HG02981 (cell line): ENCODE measurements at regions not wholly inside any gene's neighbourhood (a gene's known extent, or its start where the extent isn't known, plus 50 kb on each side); places are given as distances from the start of the nearest gene placed in this dataset.

Experiments
- ATAC-seq: cut with Tn5 transposase; IDR thresholded peaks from one replicate; pipeline ENCODE4 v1.9.1; 2021; ENCODE audit warnings: mild to moderate bottlenecking, moderate library complexity; ENCODE audit not compliant: unreplicated experiment

DNA sequence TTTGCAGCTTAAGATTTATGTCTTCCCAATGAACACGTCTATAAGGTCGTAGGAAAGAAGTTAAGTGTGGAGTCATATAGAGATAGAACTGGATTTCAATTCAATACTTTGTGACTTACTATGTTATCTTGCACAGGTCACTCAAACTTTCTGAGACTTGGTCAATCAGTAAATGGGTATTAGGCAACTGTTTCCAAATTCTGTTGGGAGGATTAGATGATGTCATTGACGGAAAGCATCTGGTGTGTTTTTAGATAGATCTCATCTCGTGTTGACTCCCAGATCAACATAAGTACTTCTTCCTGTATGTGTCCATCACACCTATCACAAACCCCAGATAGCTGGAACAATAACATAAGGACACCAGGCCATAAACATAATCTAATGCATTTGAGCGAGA is 771.1 kb upstream of the FANCL start:
- no peak for ATAC-seq

- ATAC-seq: no peak
Observed at GRCh38 chr2:59008950-59009349, 767.8 kb upstream of the FANCL start.

DNA sequence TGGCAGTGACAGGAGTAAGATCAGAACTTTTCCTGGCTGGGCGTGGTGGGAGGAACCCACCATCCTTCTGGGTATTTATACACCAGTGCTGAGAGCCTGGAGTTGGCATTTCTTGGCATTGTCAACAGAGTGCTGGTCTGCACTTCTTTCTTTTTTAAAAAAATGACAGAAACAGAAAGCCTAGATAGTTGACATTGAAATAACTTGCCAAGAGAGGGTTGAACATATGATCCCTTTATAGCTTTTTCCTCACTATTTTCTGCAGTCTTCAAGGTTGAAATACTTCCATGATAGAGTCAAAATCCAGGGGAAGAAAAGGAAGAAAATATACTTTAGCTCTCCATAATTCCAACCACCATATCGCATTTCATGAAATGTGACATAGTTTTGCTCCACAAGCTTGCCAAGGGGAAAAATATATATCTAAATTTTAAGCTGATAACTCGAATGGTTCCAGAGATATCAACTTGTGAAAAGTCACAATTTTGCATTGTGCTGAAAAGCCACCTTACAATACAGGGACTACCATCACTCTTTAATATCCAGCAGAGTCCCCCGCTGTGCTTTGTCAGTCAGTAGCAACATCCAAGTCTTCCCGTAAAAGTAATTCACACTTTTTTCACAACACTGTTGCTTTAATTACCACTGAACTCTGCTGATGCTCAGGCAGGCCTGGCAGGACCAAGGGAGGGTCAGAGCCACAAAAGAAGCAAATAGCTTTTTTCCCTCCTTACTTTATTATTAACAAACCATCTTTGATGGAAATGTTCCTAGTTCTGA is 764.9 kb upstream of the FANCL start:
- ATAC-seq: no peak

GRCh38 chr2:59004621-59005020 is 763.5 kb upstream of the FANCL start:
- no peak for ATAC-seq

- ATAC-seq: no peak
Observed at GRCh38 chr2:59000796-59001195, 759.7 kb upstream of the FANCL start.

DNA sequence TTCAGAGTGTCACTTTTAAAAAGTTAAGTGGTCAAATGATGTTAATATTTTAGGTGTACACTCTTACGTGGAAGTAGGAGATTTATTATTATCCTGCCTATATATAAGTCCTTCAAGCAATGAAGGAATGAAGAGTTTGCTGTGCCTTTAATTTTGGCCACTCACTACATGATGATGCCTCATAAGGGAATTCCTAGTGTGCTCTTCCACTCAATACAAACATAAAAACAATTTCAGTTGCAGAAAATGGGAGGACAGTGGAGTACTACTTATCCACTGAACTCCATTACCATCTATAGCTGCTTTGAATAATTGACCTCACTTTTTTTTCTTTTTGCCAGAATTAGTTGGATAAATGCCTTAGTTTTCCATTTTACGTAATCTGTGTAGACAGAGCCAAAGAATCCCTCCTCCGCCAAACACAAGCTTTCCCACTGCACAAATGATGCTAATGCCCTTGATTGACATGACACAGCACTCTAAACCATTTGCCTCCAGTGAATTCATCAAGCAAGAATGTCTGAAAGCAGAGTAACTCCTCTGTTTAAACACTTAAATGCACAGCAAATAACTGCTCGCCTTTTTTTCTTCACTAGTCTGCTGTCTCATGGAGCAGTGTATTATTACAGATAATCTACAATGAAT is 751.1 kb upstream of the FANCL start:
- ATAC-seq: no peak

DNA sequence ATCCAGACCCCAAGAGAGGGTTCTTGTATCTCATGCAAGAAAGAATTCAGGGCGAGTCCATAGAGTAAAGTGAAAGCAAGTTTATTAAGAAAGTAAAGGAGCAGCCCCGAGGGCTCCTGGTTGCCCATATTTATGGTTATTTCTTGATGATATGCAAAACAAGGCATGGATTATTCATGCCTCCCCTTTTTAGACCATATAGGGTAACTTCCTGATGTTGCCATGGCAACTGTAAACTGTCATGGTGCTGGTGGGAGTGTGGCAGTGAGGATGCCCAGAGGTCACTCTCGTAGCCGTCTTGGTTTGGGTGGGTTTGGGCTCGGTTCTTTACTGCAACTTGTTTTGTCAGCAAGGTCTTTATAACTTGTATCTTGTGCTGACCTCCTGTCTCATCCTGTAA is 750.2 kb upstream of the FANCL start:
- no peak for ATAC-seq

- no peak for ATAC-seq
Observed at GRCh38 chr2:58985541-58985940, 744.4 kb upstream of the FANCL start.

GRCh38 chr2:58984731-58985130 is 743.6 kb upstream of the FANCL start:
- ATAC-seq: no peak

DNA sequence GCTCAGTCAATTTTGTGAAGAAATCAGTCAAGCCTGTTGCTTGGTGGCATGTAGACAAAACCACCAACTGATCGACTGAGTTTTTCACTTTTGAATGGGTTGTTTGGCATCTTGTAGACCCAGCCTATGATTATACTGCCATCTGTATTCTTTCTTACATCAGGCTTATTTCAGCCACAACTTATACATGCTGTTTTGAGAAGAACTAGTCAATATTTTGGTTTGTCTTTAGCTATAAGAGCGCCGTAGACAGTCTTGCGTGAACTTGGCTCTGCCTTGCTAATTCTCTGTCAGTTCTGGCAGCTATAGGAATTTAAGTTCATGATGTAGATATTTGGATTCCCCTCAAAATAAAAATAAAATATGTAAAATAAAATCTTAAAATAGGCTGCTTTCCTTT is 742.0 kb upstream of the FANCL start:
- ATAC-seq: no peak

DNA sequence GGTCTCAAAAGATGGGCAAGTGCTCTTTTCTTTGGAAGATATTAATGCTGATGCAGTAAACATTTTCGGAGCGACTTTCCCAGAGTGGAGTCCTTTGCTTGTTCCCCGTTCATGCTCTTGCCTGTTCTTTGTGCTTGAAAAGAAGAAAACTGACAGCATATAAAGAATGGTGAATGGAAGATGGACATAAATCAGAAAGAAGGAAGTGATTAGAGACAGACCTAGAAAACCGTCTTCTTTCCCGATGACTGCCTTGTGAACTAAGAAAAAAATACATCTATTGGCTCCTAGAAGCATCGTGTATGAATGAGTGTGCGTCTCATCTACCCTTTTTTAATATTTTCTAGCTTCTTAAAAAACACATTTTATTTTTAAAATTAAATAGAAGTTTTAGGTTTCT is 740.1 kb upstream of the FANCL start:
- ATAC-seq: no peak

GRCh38 chr2:58976375-58977071 is 735.4 kb upstream of the FANCL start:
- ATAC-seq: no peak

DNA sequence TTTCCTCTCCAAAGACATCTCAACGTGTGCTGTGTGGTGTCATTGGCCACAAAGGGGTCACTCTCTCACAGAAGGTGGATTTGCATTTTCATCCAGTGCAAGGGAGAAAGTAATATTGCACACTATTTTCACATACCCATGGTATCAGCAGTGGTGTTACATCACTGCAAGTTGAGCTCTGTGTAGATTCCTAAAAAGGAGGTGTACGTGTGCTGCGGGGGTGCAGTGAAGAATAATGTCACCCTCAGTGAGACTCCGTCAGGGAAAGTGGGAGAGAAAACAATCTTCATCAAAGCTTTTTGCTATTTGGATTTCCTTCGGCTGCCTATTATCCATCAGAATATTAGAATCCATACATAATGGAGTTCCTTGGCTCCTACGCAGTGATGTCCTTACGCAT is 733.8 kb upstream of the FANCL start:
- no peak for ATAC-seq

- no peak for ATAC-seq
Observed at GRCh38 chr2:58974426-58974825, 733.3 kb upstream of the FANCL start.

GRCh38 chr2:58973811-58974281 is 732.7 kb upstream of the FANCL start:
- no peak for ATAC-seq

DNA sequence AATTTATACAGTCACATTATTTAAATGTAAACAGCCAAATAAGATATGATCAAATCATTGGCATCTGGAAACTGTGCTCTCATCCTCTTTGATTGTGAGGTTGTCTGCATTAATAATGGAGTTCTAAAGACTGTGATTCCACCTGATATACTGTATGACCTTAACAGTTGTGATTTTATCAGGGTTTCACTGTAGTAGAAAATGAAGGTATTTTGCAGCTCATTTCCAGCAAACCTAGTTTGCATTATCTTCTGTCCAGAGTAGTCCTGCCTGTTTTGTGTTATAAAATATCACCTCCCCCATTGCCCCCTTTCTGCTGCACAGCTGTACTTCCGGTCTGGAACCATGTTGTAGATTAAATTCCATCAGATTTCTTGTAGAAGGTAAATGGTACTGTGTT is 731.6 kb upstream of the FANCL start:
- ATAC-seq: no peak

- ATAC-seq: no peak
Observed at GRCh38 chr2:58971511-58972360, 730.6 kb upstream of the FANCL start.

GRCh38 chr2:58970365-58970764 is 729.2 kb upstream of the FANCL start:
- no peak for ATAC-seq

DNA sequence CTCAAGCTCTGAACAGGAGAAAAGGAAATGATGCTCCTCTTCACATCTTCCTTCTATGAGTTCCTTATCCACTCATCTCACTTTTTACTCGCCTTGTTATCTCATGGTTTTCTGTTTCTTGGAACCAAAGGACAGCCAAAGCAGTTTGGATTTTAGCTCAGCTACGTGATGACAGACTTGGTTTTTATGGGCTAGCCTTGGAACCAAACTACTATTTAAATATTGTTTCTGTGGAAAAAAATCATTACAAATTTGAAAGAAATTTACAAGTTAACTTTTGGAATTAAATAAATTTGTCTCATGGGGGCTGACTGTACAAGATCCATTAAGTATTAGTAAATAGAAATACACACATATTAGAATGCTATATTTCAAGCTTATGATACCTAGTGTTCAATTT is 727.8 kb upstream of the FANCL start:
- no peak for ATAC-seq

DNA sequence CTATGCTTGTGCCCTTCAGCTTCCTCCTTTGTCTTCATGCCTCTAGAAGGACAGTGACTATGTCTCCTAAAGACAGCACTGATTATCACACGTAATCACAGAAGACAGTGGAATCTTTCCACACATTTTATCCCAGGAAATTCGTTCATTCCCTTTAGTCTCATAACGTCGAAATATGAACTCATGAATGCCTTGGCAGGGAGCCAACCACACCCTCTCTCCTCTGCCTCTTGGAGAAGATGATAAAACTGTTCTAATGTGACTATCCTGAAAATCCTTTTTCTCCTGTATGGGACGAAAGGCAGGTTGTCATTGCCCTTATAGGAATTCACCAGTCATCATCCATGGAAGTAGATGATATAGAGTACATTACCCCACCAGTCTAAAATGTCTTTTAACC is 726.6 kb upstream of the FANCL start:
- no peak for ATAC-seq

GRCh38 chr2:58965602-58966001 is 724.5 kb upstream of the FANCL start:
- ATAC-seq: no peak
